ENCODE measurements at regions not wholly inside any gene's neighbourhood (a gene's known extent, or its start where the extent isn't known, plus 50 kb on each side); places are given as distances from the start of the nearest gene placed in this dataset.

- ChIA-PET POLR2A (no interaction called here), RAD21 (ENCODE audit: low non-redundant PET in 1 of 2, low total read pairs in 2 of 2, uncharacterized antibody in 2 of 2, unreplicated experiment in 2 of 2) (no interaction called here), CTCF (no interaction called here)
- no peaks in the 10 kb centered on the region for H3K36me3 ChIP-seq (ENCODE audit: control insufficient read depth in 1 of 2, insufficient read depth in 2 of 2, low read length in 2 of 2)
- no peak overlapping the region for H3K9ac ChIP-seq (ENCODE audit: low read length)
- no peaks in the 10 kb centered on the region for H3K9me2 ChIP-seq (ENCODE audit: insufficient read depth)
- no peak for DNase-seq (ENCODE audit: low read depth, low spot score)
- H2AFZ ChIP-seq (ENCODE audit: low read depth, low read length, poor library complexity, severe bottlenecking) = no peak overlapping the region
- no peaks in the 10 kb centered on the region for H3K4me1 ChIP-seq (ENCODE audit: control insufficient read depth in 1 of 2, insufficient read depth in 2 of 2, low read length in 2 of 2)
- H3K79me2 ChIP-seq (ENCODE audit: insufficient read depth, low read length) = no peaks in the 10 kb centered on the region
- no peak overlapping the region for H3K4me3 ChIP-seq (replicated peaks in 1 of 2; ENCODE audit: low read depth in 1 of 2, low read length in 2 of 2)
- TF ChIP-seq TCF7L2 (IDR thresholded peaks at IDR 0.05; ENCODE audit: borderline replicate concordance, extremely low read depth, insufficient read depth, insufficient read length) = no peak
- TF ChIP-seq CTCF (IDR thresholded peaks at IDR 0.05 in 2 of 3, conservative IDR thresholded peaks at IDR 0.05 in 1 of 3; ENCODE audit: borderline replicate concordance in 1 of 3, insufficient read depth in 1 of 3, low read depth in 2 of 3, low read length in 2 of 3) = peak in 2 of 3 experiments; percentile 3 to 22; a peak in 2 of 6 replicates
- BruUV-seq (replicated peaks) = no TSS peak
- H3K27ac ChIP-seq (ENCODE audit: low read depth, low read length) = no peak overlapping the region
- ATAC-seq = no peak
- H3K9me3 ChIP-seq (ENCODE audit: control insufficient read depth in 1 of 2, insufficient read depth in 1 of 2, low read depth in 1 of 2, low read length in 2 of 2) = no peaks in the 10 kb centered on the region; a peak in 1 of 4 replicates
- intact Hi-C loops (cut with micrococcal nuclease) = no loop called here
- H4K20me1 ChIP-seq (ENCODE audit: insufficient read depth) = no peaks in the 10 kb centered on the region
- H3K4me2 ChIP-seq (ENCODE audit: low read length) = no peak overlapping the region
- H3K27me3 ChIP-seq (ENCODE audit: insufficient read depth, low read length) = no peaks in the 10 kb centered on the region
These were observed 430.5 kb downstream of the SHISA9 start for GRCh38 chr16:13331918-13332317.

GRCh38 chr16:13332713-13333255 is 431.4 kb downstream of the SHISA9 start:
- ATAC-seq (no peak), DNase-seq (ENCODE audit: low read depth, low spot score) (no peak)
- RAD21 ChIA-PET (ENCODE audit: low non-redundant PET in 1 of 2, low total read pairs in 2 of 2, uncharacterized antibody in 2 of 2, unreplicated experiment in 2 of 2) = no interaction called here
- Histone ChIP-seq H3K4me1 (ENCODE audit: control insufficient read depth in 1 of 2, insufficient read depth in 2 of 2, low read length in 2 of 2) (no peaks in the 10 kb centered on the region), H3K36me3 (ENCODE audit: control insufficient read depth in 1 of 2, insufficient read depth in 2 of 2, low read length in 2 of 2) (no peaks in the 10 kb centered on the region), H3K79me2 (ENCODE audit: insufficient read depth, low read length) (no peaks in the 10 kb centered on the region), H2AFZ (ENCODE audit: low read depth, low read length, poor library complexity, severe bottlenecking) (no peak overlapping the region), H3K4me2 (ENCODE audit: low read length) (no peak overlapping the region), H3K4me3 (replicated peaks in 1 of 2; ENCODE audit: low read depth in 1 of 2, low read length in 2 of 2) (no peak overlapping the region), H3K9me2 (ENCODE audit: insufficient read depth) (no peaks in the 10 kb centered on the region), H4K20me1 (ENCODE audit: insufficient read depth) (no peaks in the 10 kb centered on the region), H3K9ac (ENCODE audit: low read length) (no peak overlapping the region), H3K27ac (ENCODE audit: low read depth, low read length) (no peak overlapping the region), H3K9me3 (ENCODE audit: control insufficient read depth in 1 of 2, insufficient read depth in 1 of 2, low read depth in 1 of 2, low read length in 2 of 2) (no peaks in the 10 kb centered on the region; a peak in 1 of 4 replicates), H3K27me3 (ENCODE audit: insufficient read depth, low read length) (no peaks in the 10 kb centered on the region)
- POLR2A ChIA-PET = no interaction called here
- CTCF ChIA-PET = no interaction called here
- no TSS peak for BruUV-seq (replicated peaks)
- intact Hi-C loops (cut with micrococcal nuclease) = no loop called here
- TF ChIP-seq CTCF (IDR thresholded peaks at IDR 0.05 in 2 of 3, conservative IDR thresholded peaks at IDR 0.05 in 1 of 3; ENCODE audit: borderline replicate concordance in 1 of 3, insufficient read depth in 1 of 3, low read depth in 2 of 3, low read length in 2 of 3) (no peak), JUND (IDR thresholded peaks at IDR 0.05) (no peak), POLR2AphosphoS5 (IDR thresholded peaks at IDR 0.05; ENCODE audit: low read depth, low read length) (no peak), TCF7L2 (IDR thresholded peaks at IDR 0.05; ENCODE audit: borderline replicate concordance, extremely low read depth, insufficient read depth, insufficient read length) (no peak), POLR2A (IDR thresholded peaks at IDR 0.05; ENCODE audit: borderline replicate concordance, extremely low read depth, insufficient read depth, insufficient read length) (no peak), ZBTB33 (IDR thresholded peaks at IDR 0.05; ENCODE audit: extremely low read depth, insufficient replicate concordance, low read length) (no peak), EZH2phosphoT487 (IDR thresholded peaks at IDR 0.05; ENCODE audit: borderline replicate concordance) (no peak), RAD21 (IDR thresholded peaks at IDR 0.05; ENCODE audit: low read depth) (no peak), SRF (IDR thresholded peaks at IDR 0.05; ENCODE audit: low read depth) (no peak), CEBPB (IDR thresholded peaks at IDR 0.05; ENCODE audit: low read depth) (no peak), FOSL1 (IDR thresholded peaks at IDR 0.05; ENCODE audit: low read depth) (no peak), EGR1 (IDR thresholded peaks at IDR 0.05; ENCODE audit: low read depth) (no peak), MAX (IDR thresholded peaks at IDR 0.05) (no peak), CBX3 (IDR thresholded peaks at IDR 0.05; ENCODE audit: low read depth) (no peak)
